ENCODE measurements at regions not wholly inside any gene's neighbourhood (a gene's known extent, or its start where the extent isn't known, plus 50 kb on each side); places are given as distances from the start of the nearest gene placed in this dataset.

GRCh38 chr4:137960371-137961050, 281.6 kb downstream of the SLC7A11 start:
- DNase-seq (ENCODE audit: low spot score) (no peak), ATAC-seq (ENCODE audit: low FRiP score) (peak; percentile 80)
- TF ChIP-seq CTCF (IDR thresholded peaks at IDR 0.05), result no peak

- TF ChIP-seq CTCF (IDR thresholded peaks at IDR 0.05), result no peak
- no peak for ATAC-seq (ENCODE audit: low FRiP score)
- DNase-seq (ENCODE audit: low spot score), result no peak
These were observed 284.3 kb downstream of the SLC7A11 start for GRCh38 chr4:137957806-137958205.

DNA sequence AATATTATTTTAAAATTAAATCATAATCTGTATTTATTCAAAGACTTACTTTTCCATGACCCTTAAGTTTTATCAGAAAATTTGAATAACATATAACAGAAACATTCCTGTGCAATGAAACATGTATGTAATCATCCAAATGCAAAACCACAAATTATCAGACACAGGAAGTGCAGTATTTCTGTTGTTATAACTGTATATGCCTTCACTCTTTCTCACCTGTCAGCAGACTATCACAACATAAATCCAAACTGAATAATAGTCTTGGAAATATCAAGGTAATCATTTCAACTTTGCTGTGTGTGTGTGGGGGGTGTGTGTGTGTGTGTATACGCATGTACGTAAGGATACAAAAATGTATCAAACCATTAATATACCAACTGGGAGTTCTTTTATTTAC, 285.9 kb downstream of the SLC7A11 start:
- TF ChIP-seq CTCF (IDR thresholded peaks at IDR 0.05), result no peak
- ATAC-seq (ENCODE audit: low FRiP score) (no peak), DNase-seq (ENCODE audit: low spot score) (no peak)

GRCh38 chr4:137955595-137955994, 286.6 kb downstream of the SLC7A11 start:
- no peak for DNase-seq (ENCODE audit: low spot score)
- no peak for TF ChIP-seq CTCF (IDR thresholded peaks at IDR 0.05)
- no peak for ATAC-seq (ENCODE audit: low FRiP score)

- DNase-seq (ENCODE audit: low spot score) (no peak), ATAC-seq (ENCODE audit: low FRiP score) (no peak)
- no peak for TF ChIP-seq CTCF (IDR thresholded peaks at IDR 0.05)
These were observed 290.0 kb downstream of the SLC7A11 start for GRCh38 chr4:137952116-137952515.

- DNase-seq (ENCODE audit: low spot score) (no peak), ATAC-seq (ENCODE audit: low FRiP score) (no peak)
- TF ChIP-seq CTCF (IDR thresholded peaks at IDR 0.05), result no peak
These were observed 291.9 kb downstream of the SLC7A11 start for GRCh38 chr4:137950286-137950685.

DNA sequence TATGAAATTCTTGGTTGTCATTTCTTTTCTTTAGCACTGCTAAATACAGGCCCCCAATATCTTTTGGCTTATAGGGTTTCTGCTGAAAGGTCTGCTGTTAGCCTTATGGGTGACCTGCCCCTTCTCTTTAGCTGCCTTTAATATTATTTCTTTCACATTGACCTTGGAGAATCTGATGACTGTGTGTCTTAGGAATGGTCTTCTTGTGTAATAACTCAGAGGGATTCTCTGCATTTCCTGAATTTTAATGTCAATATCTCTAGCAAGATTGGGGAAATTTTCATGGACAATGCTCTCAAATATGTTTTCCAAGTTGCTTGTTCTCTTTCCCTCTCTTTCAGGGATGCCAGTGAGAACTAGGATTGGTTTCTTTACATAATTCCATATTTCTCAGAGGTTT, 292.4 kb downstream of the SLC7A11 start:
- DNase-seq (ENCODE audit: low spot score) (no peak), ATAC-seq (ENCODE audit: low FRiP score) (no peak)
- TF ChIP-seq CTCF (IDR thresholded peaks at IDR 0.05), result no peak

All from omental fat pad (tissue), 3 donors.